HG03432 (cell line): ENCODE measurements at regions not wholly inside any gene's neighbourhood (a gene's known extent, or its start where the extent isn't known, plus 50 kb on each side); places are given as distances from the start of the nearest gene placed in this dataset.

ENCODE experiments used
- ATAC-seq: cut with Tn5 transposase; IDR thresholded peaks from one replicate; pipeline ENCODE4 v1.9.1; 2021; ENCODE audit warnings: mild to moderate bottlenecking, moderate library complexity; ENCODE audit not compliant: unreplicated experiment

DNA sequence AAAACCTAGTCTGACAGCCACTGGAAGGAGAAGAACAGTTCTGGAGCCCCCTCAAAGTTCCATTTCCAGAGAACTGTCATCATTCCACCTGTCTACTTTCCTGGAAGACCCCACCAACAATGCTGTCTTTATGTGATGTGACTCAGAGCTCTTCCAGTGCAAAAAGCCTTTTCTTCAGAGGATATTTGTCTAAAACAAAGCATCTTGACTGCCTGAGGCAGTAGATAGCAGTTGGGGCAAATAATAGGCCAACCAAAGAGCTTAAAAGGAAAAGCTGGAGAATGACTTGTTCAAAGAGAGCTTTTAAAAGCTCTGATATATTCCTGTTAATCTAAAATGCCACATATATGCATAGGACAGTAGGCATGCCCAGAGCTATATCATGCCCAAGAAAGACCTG, 62.6 kb downstream of the MIS18A start:
- no peak for ATAC-seq

DNA sequence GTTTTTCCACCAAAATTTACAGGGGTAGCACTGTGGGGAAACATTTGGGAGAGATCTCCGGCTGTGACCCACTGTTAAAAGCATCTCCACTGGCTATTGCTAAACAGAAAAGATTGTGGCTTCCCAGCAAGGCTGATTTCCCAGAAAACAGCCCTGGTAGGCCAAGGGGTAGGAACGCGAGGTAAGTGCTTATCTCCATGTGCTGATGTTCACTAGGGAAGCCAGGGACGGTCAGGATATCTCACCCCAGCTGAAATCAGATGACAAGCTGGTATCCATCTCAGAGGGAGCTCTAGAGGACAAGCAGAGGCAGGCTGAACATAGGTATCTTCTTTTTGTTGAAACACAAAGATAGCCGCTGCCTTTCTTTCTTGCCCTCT, 63.6 kb downstream of the MIS18A start:
- no peak for ATAC-seq

DNA sequence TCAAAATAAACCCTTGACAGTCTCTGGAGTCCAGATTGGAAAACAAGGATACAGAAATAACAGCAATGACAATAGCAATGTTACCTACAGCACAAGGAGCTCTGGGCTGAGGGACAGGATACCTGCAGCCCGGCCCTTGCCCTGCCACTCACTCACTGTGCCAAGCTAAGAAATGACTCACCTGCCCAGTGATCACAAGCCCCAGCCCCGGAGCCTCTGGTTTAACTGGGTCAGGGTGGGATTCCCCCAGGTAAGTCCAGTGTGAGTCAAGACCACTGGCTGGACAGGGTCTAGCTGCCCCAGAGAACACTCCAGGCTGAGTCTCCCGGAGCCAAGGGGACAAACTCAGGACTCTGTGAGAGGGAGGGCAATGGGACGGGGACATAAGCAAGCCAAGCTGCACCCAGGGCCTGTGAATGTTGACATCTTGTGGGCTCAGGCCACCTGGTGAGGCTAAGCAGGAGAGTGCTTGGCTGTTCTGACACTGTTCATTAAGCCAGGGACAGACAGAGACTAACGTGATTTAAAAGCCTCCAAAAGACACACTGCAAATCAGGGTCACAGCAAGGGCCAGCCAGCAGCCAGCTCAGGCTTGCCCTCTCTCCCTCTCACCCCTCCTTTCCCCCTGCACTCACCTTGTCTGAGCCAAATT, 64.1 kb downstream of the MIS18A start:
- no peak for ATAC-seq

DNA sequence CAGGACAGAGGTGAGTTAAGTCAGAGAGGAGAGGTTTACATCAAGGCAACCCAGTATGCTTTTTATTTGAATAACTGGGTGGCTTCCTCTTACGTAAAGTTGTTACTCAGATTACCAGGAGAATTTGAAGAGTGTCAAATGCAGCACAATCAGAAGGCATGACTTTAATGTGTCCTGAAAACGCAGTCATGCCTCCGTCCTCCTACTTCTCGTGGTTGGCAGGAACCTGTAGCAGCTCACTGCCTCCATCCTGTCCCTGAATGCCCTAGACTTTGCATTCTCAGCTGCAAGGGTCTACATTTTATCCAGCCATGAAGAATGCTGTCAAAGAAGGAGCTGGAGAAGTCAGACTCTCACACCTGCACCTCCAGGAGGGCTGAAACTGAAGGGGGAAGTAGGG, 66.7 kb downstream of the MIS18A start:
- ATAC-seq = no peak

DNA sequence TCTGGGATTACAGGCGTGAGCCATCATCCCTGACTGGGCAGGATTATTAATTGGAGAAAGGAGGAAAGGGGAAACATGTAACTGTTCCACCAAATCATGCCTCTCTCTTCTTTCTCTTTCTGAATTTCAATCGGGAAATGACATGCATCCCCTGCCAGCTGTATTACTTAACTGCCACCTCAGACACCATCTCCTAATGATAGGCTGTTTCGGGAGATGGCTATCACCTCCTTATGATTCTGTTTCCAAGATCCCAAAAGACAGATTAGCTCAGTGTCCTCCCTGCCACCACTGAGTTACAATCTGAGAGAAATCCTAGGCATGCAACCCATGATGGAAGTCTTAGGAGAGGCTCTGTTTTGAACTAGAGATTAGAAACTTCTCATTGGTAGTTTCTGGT, 67.5 kb downstream of the MIS18A start:
- ATAC-seq = no peak

DNA sequence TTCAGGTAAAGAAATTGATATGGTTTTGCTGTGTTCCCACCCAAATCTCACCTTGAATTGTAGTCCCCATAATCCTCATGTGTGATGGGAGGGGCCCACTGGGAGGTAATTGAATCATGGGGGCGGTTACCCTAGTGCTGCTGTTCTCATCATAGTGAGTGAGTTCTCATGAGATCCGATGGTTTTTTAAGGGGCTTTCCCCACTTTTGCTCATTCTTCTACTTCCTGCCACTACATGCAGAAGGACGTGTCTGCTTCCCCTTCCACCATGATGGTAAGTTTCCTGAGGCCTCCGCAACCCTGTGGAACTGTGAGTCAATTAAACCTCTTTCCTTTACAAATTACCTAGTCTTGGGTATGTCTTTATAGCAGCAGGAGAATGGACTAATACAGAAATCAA, 69.3 kb downstream of the MIS18A start:
- no peak for ATAC-seq

DNA sequence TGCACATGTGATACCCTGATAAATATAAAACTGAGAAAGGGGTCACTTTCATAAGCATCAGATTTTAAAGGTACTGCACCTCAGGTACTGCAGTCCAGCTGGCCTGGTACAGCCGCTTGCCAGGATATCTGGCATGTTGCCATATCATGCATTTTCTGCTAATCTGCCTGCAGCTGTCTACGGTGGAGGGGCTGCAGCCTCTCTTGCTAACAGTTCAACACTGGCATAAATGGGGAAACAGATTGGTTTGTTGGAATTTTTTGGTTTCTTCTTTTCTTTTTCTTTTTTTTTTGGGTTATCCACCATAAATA, 71.5 kb downstream of the MIS18A start:
- ATAC-seq = no peak

DNA sequence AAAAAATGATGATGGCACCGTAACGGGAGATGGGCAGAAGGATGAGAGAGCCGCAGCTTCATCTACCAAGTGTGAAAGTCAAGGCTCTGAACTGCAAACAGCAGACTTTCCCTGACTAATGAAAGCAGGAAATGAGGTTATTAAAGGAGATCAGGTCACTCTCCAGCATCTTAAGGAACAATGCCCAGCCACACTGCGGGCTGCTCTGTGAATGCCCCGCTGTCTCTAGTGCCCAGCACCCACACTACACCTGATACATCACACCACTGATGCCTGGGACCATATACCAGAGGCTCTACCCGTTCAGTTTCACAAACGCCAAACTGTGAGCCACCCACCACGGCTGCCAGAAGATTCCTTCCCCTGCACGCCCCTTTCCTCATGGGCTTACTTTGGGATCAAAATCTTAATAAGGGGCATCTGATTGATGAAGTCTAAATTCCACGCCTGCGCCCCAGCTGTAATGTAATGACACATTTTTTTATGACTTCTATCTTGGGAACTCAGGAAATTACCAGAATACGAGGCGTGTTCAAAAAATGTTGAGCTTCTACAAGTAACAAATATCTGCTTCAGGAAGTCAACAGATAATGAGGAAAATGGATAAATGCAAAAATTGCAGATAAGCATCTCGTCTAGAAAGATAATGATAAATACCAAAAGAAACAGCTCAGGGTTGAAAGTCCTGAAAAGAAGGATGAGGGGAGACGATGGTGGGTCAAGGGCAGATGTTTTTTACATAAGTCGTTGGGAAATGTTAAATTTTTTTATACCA, 72.0 kb downstream of the MIS18A start:
- ATAC-seq = no peak

DNA sequence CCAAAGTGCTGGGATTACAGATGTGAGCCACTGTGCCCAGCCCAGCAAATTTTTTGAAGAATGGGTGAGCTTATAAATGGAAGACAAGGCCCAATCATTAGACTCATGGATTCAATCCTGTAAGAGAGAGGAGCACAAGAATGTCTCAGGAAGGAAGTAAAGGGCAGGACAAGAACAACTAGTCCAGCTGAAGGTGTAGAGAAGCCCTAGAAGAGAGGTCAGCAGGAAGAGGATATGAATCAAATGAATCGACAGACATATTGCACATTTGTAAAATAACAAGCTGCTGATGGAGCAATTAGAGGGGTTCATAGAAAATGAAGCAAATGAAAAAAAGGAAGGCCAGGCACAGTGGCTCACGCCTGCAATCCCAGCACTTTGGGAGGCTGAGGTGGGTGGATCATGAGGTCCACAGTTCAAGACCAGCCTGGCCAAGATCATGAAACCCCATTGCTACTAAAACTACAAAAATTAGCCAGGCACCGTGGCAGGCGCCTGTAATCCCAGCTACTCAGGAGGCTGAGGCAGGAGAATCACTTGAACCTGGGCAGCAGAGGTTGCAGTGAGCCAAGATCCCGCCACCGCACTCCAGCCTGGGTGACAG, 74.9 kb downstream of the MIS18A start:
- no peak for ATAC-seq

DNA sequence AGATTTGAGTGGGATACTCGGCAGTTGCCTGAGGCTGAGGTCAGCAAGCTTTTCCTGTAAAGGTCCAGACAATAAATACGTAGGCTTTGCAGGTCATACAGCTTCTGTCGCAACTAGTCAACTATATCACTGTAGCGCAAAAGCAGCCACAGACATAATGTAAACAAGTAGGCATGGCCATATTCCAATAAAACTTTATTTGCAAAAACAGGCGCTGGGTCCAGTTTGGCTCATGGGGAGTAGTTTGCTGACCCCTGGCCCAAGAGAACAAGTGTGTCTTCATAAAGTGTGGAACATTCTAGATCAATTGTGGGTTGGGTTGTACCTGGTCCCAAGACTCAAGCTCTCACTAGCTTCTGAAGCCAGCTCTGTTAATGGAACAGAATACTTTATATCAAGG, 78.8 kb downstream of the MIS18A start:
- ATAC-seq = no peak

DNA sequence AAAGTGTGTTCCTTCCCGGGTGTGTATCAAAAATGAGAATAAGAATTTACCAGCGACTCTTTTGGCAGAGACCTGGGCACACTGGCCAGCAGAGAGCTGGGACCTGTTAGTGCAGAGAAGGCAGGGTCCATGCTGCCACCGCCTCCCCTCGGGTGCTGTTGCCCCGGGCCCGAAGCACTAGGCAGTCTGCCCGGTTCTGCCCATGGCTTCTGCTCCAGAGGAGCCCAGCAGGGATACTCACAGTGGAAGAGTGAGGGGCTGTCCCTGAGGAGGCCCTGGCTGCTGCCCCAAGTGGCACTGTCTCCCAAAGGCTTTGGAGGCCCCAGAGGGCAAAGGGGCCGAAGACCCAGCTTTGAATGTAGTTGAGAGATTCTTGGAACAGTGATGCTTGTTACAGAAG, 80.5 kb downstream of the MIS18A start:
- ATAC-seq = no peak

DNA sequence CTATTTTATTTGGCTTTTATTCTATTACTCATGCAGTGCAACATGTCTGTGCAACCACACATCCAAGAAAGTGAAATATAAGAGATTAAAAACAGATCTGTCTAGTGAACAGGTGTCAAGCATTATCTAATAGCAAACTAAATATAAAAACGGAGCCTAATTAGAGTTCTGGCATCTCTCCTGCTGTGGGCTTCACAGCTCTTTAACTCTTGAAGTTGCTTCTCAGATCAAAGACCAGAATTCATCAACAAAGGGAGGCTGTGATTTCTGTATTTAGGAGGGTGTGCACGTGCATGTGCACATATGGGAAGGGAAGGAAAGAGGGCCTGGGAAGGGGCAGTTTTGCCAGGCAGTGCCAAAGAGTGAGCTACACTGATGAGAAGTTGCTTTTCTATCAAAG, 81.0 kb downstream of the MIS18A start:
- ATAC-seq = no peak

DNA sequence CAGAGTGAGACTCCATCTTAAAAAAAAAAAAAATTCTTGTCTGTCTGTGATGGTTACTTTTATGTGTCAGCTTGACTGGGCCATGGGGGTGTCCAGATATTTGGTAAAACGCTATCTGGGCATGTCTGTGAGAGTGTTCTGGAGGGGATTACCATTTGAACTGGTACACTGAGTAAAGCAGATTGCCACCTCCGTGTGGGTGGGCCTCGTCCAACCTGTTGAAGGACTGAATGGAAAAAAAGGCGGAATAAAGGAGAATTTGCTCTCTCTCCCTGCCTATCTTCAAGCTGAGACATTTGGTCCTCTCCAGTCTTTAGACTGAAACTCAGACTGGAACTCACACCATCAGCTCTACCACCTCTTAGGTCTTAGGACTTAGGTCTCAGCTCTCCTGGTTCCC, 82.8 kb downstream of the MIS18A start:
- ATAC-seq = no peak

DNA sequence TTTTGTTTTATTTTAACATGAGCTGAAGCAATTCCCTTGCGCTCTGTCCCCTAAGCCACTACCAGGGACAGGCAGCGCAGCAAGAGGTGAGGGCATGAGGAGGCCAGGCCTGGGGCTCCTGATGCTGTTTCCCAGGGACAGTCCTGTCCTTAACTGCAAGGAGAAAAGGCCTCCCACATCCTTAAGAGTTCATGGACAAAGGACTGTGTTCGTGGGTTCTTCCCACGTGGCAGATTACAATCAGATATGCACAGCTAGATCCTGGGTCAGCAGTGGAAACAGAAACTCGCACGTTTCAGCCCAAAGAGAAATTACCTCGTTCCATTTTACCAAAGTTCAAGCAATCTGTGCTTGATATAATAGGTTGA, 85.8 kb downstream of the MIS18A start:
- ATAC-seq = no peak

DNA sequence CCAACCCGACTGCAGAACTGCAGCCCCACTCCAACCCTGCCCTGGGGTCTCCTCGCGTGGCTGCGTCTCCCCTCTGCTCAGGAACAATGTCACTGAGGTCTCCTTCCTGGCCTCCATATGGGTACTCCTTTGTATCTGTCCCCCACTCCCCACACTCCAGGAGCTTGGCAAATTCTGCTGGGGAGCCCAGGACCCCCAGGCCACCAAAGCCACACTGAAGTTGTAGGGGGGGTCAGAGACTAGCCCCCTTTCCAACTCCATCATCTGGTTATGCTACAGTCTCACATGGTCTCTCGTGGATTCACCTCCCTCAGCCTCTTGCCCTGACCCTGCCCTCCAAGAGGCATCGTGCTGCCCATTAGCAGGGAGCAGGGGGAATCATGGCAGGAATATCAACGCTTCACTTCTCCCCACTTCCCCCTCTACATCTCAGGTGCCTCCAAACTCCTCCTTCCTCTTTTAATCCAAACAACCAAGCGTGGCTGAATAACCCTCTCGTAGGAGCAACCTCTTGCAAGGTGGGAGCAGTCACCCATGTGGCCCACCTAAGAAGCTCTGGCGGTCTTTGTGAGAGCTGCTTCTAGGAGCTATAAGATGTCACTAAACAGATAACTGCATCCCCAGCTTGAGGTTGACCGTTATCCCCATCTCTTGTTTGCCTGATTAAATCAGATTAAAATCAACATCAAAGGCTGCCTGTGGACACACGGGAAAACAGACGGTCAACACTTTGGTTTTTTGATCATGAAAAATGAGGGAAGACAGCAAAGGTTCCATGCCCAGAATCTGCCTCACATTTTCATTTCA, 86.4 kb downstream of the MIS18A start:
- no peak for ATAC-seq

DNA sequence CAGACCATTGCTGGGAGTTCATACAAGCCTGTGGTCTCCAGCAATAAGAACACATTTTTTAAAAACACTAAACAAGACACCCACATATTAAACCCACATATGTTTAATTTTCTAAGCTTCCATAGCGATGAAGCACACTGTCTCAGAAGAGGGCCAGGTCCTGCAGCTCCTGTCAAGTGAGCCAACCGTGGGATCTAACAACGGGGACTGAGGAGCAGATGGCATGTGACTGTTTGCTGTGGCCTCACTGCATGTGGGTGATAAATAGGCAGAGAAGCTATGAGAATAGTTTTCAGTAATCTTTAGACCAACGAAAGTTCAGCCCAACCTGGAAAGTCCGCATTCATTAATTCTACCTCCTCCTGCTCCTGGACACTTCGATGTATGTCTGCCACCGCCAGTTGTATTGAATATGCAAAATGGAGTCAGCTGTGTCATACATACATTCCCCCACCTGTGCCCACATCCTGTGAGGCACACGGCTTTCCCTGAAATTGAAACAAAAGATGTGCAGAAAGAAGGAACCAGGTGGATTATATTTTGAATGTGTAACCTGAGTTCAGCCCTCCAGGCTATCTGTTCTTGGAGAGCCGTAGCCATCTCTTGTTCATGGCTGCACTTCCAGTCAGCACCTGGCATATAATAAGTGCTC, 88.2 kb downstream of the MIS18A start:
- no peak for ATAC-seq

DNA sequence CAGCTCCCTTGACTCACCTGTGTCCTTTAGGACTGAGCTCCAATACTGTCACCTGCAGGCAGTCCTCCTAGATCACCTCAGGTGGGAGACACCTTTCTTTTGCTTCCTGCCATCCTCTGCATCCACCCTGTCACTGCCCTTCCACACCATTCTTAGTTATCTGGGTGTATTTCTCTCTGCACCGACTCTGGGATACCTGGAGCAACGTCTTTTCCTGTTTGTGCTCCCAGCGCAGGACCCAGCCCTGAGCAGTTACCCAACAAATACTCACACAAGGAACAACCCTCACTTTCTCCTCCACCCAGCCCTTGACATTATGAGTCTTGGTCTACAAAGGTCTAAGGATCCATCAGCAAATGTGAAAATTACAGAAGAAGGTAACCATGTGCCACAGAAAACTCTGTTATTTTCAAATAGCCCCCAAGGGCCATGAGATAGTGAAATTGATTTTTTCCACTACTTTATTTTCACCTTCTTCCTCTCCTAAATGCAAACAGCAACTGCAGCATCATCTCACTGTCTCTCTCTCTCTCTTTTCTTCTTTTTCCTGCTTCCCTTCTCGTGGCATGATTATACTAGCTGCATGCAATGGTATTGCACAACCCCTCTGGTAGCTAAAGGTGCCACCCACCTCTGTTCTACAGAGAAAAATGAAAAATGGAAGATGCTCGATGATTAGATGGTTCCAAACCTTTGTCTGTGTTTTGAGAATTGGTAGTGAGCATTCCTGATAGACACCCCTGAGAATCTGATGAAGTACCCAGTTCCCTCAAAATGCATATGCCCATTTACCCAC, 89.0 kb downstream of the MIS18A start:
- ATAC-seq = no peak

DNA sequence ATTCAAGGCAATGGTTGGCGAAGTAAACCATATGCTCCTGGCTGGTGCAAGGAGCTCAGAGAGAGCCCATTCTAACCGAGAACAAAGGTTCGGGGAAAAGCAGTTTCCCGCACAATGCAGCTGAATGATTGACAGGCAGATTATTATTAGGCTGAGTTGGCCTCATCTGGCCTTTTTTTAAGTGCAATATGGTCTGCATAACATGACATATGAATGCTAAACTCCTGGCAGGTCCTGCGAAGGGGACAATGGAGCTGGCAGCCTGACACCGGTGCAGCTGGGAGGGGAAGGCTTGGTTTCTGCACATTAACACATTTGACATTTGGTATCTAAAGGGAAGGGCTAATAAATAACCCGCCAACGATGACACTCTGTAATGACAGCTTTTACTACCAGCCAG, 92.0 kb downstream of the MIS18A start:
- ATAC-seq = no peak

DNA sequence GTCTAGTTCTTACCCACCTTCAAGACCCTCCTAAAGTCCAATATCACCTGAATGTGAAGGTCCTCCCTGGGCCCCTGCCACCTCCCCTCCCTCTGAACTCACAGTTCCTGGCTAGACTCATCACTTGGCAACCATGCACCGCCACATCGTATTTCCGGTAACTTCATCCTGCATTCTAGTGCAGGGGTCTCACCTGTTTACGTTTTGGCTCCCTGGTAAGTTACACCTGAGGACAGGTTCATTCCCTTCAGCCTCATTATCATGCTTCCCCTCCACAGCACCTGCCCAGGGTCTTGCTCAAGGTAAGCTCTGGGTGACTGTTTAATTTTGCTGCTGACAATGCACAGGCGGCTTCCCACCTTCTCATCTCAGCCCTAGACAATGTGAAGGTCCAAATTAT, 93.1 kb downstream of the MIS18A start:
- ATAC-seq = no peak

DNA sequence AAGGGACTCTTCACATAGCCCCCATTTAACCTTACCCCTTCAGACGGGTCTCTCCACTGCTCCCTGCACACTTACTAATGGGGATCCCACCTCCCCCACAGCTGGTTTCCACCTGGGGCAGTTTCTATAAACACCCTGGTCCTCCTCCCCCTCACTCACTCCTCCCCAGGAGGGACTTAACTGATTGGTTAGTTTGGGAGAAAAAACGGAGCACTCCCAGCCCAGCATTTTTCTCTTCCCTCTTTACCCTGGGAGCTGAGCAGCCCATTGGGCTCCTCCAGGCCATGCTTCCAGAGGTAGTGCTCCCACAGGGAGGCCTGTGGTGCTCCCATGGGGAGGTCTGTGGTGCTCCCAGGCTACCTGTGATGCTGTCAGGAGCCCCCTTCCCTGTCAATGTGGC, 93.7 kb downstream of the MIS18A start:
- no peak for ATAC-seq

DNA sequence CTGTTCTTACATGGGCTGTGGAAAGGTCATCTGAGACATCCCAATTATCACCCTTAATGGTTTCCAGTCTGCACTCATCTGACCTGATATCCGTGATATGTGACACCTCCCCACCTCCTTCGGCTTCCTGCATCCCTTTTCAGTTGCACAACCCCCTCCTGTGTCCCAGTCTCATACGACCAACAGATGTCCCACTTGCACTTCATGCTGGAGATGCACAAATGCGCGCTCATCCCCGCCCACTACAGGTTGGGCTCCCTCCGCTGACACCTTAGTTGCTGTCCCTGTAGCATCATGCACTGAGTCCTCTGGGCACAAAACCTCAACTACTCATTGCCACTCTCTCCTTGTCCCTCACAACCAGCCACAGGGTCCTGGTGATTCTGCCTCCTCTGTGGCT, 94.4 kb downstream of the MIS18A start:
- no peak for ATAC-seq
